GM12878 (cell line): ENCODE measurements at regions not wholly inside any gene's neighbourhood (a gene's known extent, or its start where the extent isn't known, plus 50 kb on each side); places are given as distances from the start of the nearest gene placed in this dataset.

Source experiments
- CEBPZ ChIP-seq: fragments of 150-350 bp; IDR thresholded peaks from 2 replicates; pipeline ENCODE4 v1.6.1; 2016; ENCODE audit warnings: low read depth, low read length
- CREM ChIP-seq: IDR thresholded peaks from 2 replicates; pipeline ENCODE4 v1.6.1; 2014; ENCODE audit warnings: antibody characterized with exemption, low read depth
- GABPA ChIP-seq: IDR thresholded peaks from 2 replicates; pipeline ENCODE4 v1.6.1; 2014; ENCODE audit warnings: antibody characterized with exemption, low read depth, mild to moderate bottlenecking, inconsistent platforms
- IKZF1 ChIP-seq: fragments of 450-650 bp; conservative IDR thresholded peaks from 2 replicates; pipeline ENCODE4 v1.6.1; 2017; ENCODE audit warnings: antibody characterized with exemption, mild to moderate bottlenecking
- NR2C2 ChIP-seq: IDR thresholded peaks from 2 replicates; pipeline ENCODE4 v1.6.1; 2011; ENCODE audit warnings: borderline replicate concordance, low read depth; ENCODE audit not compliant: control insufficient read depth, insufficient read length
- ZNF592 ChIP-seq: fragments of 450-650 bp; IDR thresholded peaks from 2 replicates; pipeline ENCODE4 v1.6.1; 2017; ENCODE audit warnings: mild to moderate bottlenecking, moderate library complexity

DNA sequence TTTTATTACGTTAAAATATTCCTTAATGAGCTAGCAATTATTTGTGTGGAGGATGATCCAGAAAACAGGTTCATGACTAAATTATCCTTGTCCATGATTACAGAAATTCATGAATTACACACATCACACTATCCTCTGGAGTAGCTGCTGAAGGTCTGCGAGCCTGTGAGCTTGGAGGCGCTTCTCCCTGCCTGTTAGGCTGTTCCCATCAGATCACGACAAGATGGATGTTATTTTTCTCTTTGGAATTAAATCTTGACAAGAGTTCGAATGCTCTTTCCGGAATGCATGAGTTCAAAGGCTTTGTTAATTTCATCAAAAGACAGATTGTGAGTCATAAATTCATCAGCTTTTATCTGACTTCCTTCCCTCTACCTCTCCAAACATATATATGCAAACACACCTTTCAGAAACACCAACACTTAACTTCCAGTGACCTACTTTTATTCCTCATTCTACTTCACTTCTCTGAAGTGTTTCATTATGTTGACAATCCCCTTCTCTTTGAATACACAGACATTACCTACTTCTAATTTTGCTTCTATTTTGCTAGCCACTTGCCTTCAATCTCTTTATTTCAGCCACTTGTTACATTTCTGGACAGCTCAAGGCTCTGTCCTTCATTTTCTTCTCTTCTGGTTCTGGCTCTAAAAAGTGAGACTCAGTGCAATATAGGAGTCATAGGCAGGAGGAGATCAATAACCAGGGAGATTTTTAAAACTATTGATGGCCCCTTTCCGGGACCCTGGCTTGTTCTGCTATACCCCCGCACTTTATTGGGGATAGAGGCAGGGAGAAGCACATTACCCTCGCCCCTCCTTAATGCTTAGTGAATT lies 274.6 kb downstream of the BTG1 start (continued):
- no peak for TF ChIP-seq CEBPZ
- no peak for TF ChIP-seq CREM
- no peak for TF ChIP-seq NR2C2
- TF ChIP-seq ZNF592, result no peak
- TF ChIP-seq GABPA, result no peak
- no peak for TF ChIP-seq IKZF1
